OCI-LY3 (cell line): ENCODE measurements at regions not wholly inside any gene's neighbourhood (a gene's known extent, or its start where the extent isn't known, plus 50 kb on each side); places are given as distances from the start of the nearest gene placed in this dataset.

Experiments
- CTCF ChIP-seq: fragments of 200-600, 300-600 bp; sonication (generic); IDR thresholded peaks from 2 replicates; pipeline ENCODE4 v1.5.1; 2014; ENCODE audit warnings: antibody characterized with exemption, low read length, low read depth
- EZH2phosphoT487 ChIP-seq: fragments of 200-600 bp; shearing (Covaris generic); IDR thresholded peaks from 2 replicates; pipeline ENCODE4 v1.6.1; 2018; ENCODE audit warnings: antibody characterized with exemption, mixed run types, low read depth

DNA sequence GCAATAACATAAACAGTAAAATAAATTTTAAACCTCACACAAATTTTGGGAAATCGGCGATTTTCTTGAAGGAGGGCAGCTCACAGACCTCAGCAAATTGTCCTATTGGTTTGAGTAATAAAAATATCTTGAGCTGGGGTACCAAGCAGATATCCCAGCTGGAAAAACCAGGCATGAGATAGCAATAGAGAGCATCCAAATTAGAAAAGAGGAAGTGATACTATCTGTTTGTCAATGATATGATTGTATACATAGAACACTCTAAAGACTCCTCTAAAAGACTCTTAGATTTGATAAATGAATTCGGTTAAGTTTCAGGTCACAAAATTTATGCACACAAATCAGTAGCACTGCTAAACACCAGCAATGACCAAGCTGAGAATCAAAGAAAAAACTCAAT is 90.5 kb upstream of the ACTRT1 start:
- TF ChIP-seq CTCF (no peak), EZH2phosphoT487 (no peak)
